Parathyroid adenoma (tissue), 2 donors: ENCODE measurements at regions not wholly inside any gene's neighbourhood (a gene's known extent, or its start where the extent isn't known, plus 50 kb on each side); places are given as distances from the start of the nearest gene placed in this dataset.

ENCODE experiments used
- H2AFZ ChIP-seq: fragments of 300-600 bp; sonication (generic); one replicate; pipeline ENCODE4 v1.7.0; 2017; ENCODE audit warnings: antibody characterized with exemption, mild to moderate bottlenecking
- H3K27ac ChIP-seq: fragments of 300-600 bp; sonication (generic); one replicate; pipeline ENCODE4 v1.7.0; 2017
- H3K27me3 ChIP-seq: fragments of 300-600 bp; sonication (generic); one replicate; pipeline ENCODE4 v1.7.0; 2017; ENCODE audit warnings: low read length; ENCODE audit not compliant: control insufficient read depth, insufficient read depth
- H3K36me3 ChIP-seq: fragments of 300-600 bp; sonication (generic); one replicate; pipeline ENCODE4 v1.7.0; 2017; ENCODE audit warnings: low read length; ENCODE audit not compliant: control insufficient read depth, insufficient read depth
- H3K4me1 ChIP-seq: fragments of 300-600 bp; sonication (generic); one replicate; pipeline ENCODE4 v1.7.0; 2017; ENCODE audit warnings: control low read depth
- H3K4me2 ChIP-seq: fragments of 300-600 bp; sonication (generic); one replicate; pipeline ENCODE4 v1.7.0; 2017; ENCODE audit warnings: low read length
- H3K4me3 ChIP-seq: fragments of 300-600 bp; sonication (generic); one replicate; pipeline ENCODE4 v1.7.0; 2017; ENCODE audit warnings: low read depth, low read length
- H3K79me2 ChIP-seq: fragments of 300-600 bp; sonication (generic); one replicate; pipeline ENCODE4 v1.7.0; 2017; ENCODE audit warnings: control low read depth
- H3K9ac ChIP-seq: fragments of 300-600 bp; sonication (generic); one replicate; pipeline ENCODE4 v1.7.0; 2017; ENCODE audit warnings: mild to moderate bottlenecking
- H3K9me3 ChIP-seq: fragments of 300-600 bp; sonication (generic); one replicate; pipeline ENCODE4 v1.7.0; 2017; ENCODE audit warnings: low read length; ENCODE audit not compliant: control insufficient read depth
- TF ChIP-seq, protein P1 (sequence below): fragments of 300-600 bp; sonication (generic); IDR thresholded peaks from one replicate; pipeline ENCODE4 v1.7.0; 2017; ENCODE audit warnings: antibody characterized with exemption, mild to moderate bottlenecking
- donor health status: primary hyperparathyroidism.

- Histone ChIP-seq H3K27ac (no peak overlapping the region), H3K9me3 (no peaks in the 10 kb centered on the region), H3K27me3 (no peaks in the 10 kb centered on the region), H3K79me2 (no peaks in the 10 kb centered on the region), H2AFZ (no peak overlapping the region), H3K9ac (no peak overlapping the region), H3K4me3 (no peak overlapping the region), H3K4me2 (no peak overlapping the region), H3K36me3 (no peaks in the 10 kb centered on the region), H3K4me1 (no peaks in the 10 kb centered on the region)
- TF ChIP-seq, protein P1, sequence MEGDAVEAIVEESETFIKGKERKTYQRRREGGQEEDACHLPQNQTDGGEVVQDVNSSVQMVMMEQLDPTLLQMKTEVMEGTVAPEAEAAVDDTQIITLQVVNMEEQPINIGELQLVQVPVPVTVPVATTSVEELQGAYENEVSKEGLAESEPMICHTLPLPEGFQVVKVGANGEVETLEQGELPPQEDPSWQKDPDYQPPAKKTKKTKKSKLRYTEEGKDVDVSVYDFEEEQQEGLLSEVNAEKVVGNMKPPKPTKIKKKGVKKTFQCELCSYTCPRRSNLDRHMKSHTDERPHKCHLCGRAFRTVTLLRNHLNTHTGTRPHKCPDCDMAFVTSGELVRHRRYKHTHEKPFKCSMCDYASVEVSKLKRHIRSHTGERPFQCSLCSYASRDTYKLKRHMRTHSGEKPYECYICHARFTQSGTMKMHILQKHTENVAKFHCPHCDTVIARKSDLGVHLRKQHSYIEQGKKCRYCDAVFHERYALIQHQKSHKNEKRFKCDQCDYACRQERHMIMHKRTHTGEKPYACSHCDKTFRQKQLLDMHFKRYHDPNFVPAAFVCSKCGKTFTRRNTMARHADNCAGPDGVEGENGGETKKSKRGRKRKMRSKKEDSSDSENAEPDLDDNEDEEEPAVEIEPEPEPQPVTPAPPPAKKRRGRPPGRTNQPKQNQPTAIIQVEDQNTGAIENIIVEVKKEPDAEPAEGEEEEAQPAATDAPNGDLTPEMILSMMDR = no peak
These were observed 110.3 kb upstream of the TSPAN2 start for GRCh38 chr1:115199416-115200132.

GRCh38 chr1:115198938-115199337 is 109.6 kb upstream of the TSPAN2 start:
- H2AFZ ChIP-seq = no peak overlapping the region
- H3K4me1 ChIP-seq = no peaks in the 10 kb centered on the region
- no peak overlapping the region for H3K27ac ChIP-seq
- no peak overlapping the region for H3K9ac ChIP-seq
- TF ChIP-seq, protein P1 = no peak
- H3K36me3 ChIP-seq = no peaks in the 10 kb centered on the region
- H3K79me2 ChIP-seq = no peaks in the 10 kb centered on the region
- H3K4me3 ChIP-seq = no peak overlapping the region
- H3K4me2 ChIP-seq = no peak overlapping the region
- H3K9me3 ChIP-seq = no peaks in the 10 kb centered on the region
- no peaks in the 10 kb centered on the region for H3K27me3 ChIP-seq

GRCh38 chr1:115196296-115196695 is 107.0 kb upstream of the TSPAN2 start:
- Histone ChIP-seq H3K79me2 (no peaks in the 10 kb centered on the region), H3K9ac (no peak overlapping the region), H3K36me3 (no peaks in the 10 kb centered on the region), H3K4me3 (no peak overlapping the region), H3K9me3 (no peaks in the 10 kb centered on the region), H3K4me1 (no peaks in the 10 kb centered on the region), H3K4me2 (no peak overlapping the region), H3K27me3 (no peaks in the 10 kb centered on the region), H2AFZ (no peak overlapping the region), H3K27ac (no peak overlapping the region)
- TF ChIP-seq, protein P1 = no peak

DNA sequence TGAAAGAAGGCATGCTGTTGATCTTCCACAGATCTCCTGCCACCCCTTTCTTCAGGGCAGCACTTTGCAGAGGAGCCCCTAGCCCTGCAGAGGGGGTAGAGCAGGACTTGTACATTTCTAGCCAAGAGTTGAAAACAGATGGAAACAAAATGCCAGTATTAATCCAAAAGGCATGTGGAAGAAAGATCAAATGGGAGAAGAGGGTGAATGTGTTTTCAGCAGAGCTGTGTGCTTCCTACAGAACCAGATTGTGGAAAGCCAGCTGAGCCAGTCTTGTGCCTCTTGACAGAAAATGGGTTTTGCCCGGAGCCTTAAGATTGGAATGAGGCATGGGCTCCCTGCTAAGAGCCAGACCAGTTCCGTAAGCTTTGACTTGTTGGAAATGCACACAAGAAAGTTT is 105.2 kb upstream of the TSPAN2 start:
- Histone ChIP-seq H3K27ac (no peak overlapping the region), H3K4me1 (no peaks in the 10 kb centered on the region), H3K4me2 (no peak overlapping the region), H3K9me3 (no peaks in the 10 kb centered on the region), H3K4me3 (no peak overlapping the region), H3K79me2 (no peaks in the 10 kb centered on the region), H2AFZ (no peak overlapping the region), H3K9ac (no peak overlapping the region), H3K27me3 (no peaks in the 10 kb centered on the region), H3K36me3 (no peaks in the 10 kb centered on the region)
- TF ChIP-seq, protein P1 = no peak
